GM12878 (cell line): ENCODE measurements at regions not wholly inside any gene's neighbourhood (a gene's known extent, or its start where the extent isn't known, plus 50 kb on each side); places are given as distances from the start of the nearest gene placed in this dataset.

ENCODE experiments used
- ATAC-seq: fragments of 200-7000 bp; cut with Tn5 transposase; 3 replicates; pipeline ENCODE4 v1.9.1; 2020; ENCODE audit warnings: mild to moderate bottlenecking, moderate library complexity
- BruUV-seq: library from RNA; stranded (reverse); fragments of 400-500 nt; replicated peaks from 2 replicates; lab custom pipeline; 2021; lab: Mats Ljungman, UMichigan
- CTCF ChIA-PET: fragments of 300-600 bp; sonication (Branson Sonifier 250); formaldehyde crosslinking; extraction: SDS; loops from one replicate; lab custom pipeline; 2021; ENCODE audit warnings: inconsistent platforms; lab: Yijun Ruan, JAX
- POLR2A ChIA-PET: fragments of 350-600 bp; formaldehyde crosslinking; extraction: SDS; loops from one replicate; lab custom pipeline; 2021; ENCODE audit warnings: inconsistent platforms; lab: Charles Lee
- RAD21 ChIA-PET: fragments of 300-600 bp; sonication (Branson Sonifier 250); formaldehyde crosslinking; loops from one replicate; lab custom pipeline; 2023; ENCODE audit warnings: antibody characterized with exemption; ENCODE audit not compliant: unreplicated experiment; lab: Charles Lee
- SMC1A ChIA-PET: fragments of 300-600 bp; sonication (Branson Sonifier 250); formaldehyde crosslinking; loops from one replicate; lab custom pipeline; 2023; ENCODE audit not compliant: unreplicated experiment, uncharacterized antibody; lab: Charles Lee
- DNase-seq: peaks from one replicate; pipeline ENCODE4 v3.0.0-alpha.2; 2011; ENCODE audit warnings: low read depth, low spot score
- FAIRE-seq: peaks from 3 replicates; lab custom pipeline; 2011; peaks lifted over from hg19 to GRCh38; lab: Jason Lieb, UNC
- H2AFZ ChIP-seq: 2 replicates; pipeline ENCODE4 v1.6.0; 2011; ENCODE audit warnings: low read depth, low read length, control low read depth; ENCODE audit not compliant: control insufficient read depth
- H3K27ac ChIP-seq: 2 replicates; pipeline ENCODE4 v1.5.1; 2011; ENCODE audit warnings: control low read depth; ENCODE audit not compliant: control insufficient read depth, insufficient read depth
- H3K27me3 ChIP-seq, 2 experiments: replicated peaks in 1 of 2; 2 replicates each; pipeline versions ENCODE4 v1.6.0 to v1.6.1; 2011; ENCODE audit warnings: low read length in 1 of 2; ENCODE audit not compliant: control insufficient read depth in 2 of 2, insufficient read depth in 2 of 2
- H3K36me3 ChIP-seq, 2 experiments: 2 replicates each; pipeline ENCODE4 v1.5.1; 2011; ENCODE audit warnings: low read length in 1 of 2; ENCODE audit not compliant: control insufficient read depth in 2 of 2, insufficient read depth in 2 of 2
- H3K4me1 ChIP-seq: 2 replicates; pipeline ENCODE4 v1.6.1; 2011; ENCODE audit warnings: mild to moderate bottlenecking, low read length, moderate library complexity, mixed read lengths; ENCODE audit not compliant: control insufficient read depth, insufficient read depth
- H3K4me2 ChIP-seq: 2 replicates; pipeline ENCODE4 v1.6.0; 2011; ENCODE audit warnings: control low read depth; ENCODE audit not compliant: control insufficient read depth, insufficient read depth
- H3K4me3 ChIP-seq: fragments of 200-600 bp; sonication (generic); 2 replicates; pipeline ENCODE4 v1.5.1; 2016
- H3K79me2 ChIP-seq: 2 replicates; pipeline ENCODE4 v1.6.0; 2011; ENCODE audit warnings: low read length; ENCODE audit not compliant: control insufficient read depth, insufficient read depth
- H3K9ac ChIP-seq: 2 replicates; pipeline ENCODE4 v1.8.0; 2011; ENCODE audit warnings: low read length, control low read depth, mixed read lengths; ENCODE audit not compliant: control insufficient read depth, insufficient read depth
- H3K9me3 ChIP-seq: replicated peaks from 3 replicates; pipeline ENCODE4 v1.5.1; 2011; ENCODE audit warnings: mild to moderate bottlenecking, low read length; ENCODE audit not compliant: control insufficient read depth, insufficient read depth
- H4K20me1 ChIP-seq: 2 replicates; pipeline ENCODE4 v1.6.0; 2011; ENCODE audit not compliant: control insufficient read depth, insufficient read depth
- ATF2 ChIP-seq: IDR thresholded peaks from 2 replicates; pipeline ENCODE4 v1.6.1; 2012; ENCODE audit warnings: low read length, inconsistent platforms
- CBFB ChIP-seq: IDR thresholded peaks from 2 replicates; pipeline ENCODE4 v1.6.1; 2016; ENCODE audit warnings: antibody characterized with exemption, low read depth
- CREB1 ChIP-seq: IDR thresholded peaks from 2 replicates; pipeline ENCODE4 v1.6.1; 2012; ENCODE audit warnings: low read depth, mild to moderate bottlenecking, inconsistent platforms
- EGR1 ChIP-seq, 2 experiments: IDR thresholded peaks; 1 replicate in 1 of 2; 2 replicates in 1 of 2; pipeline ENCODE4 v1.6.1; 2011 to 2012; ENCODE audit warnings: low read depth in 2 of 2, low read length in 2 of 2, borderline replicate concordance in 1 of 2, mild to moderate bottlenecking in 1 of 2, moderate library complexity in 1 of 2
- FOXM1 ChIP-seq: IDR thresholded peaks from 2 replicates; pipeline ENCODE4 v1.6.1; 2012; ENCODE audit warnings: low read depth, mild to moderate bottlenecking, inconsistent platforms, low read length, moderate library complexity
- HCFC1 ChIP-seq: fragments of 150-350 bp; IDR thresholded peaks from 2 replicates; pipeline ENCODE4 v1.6.1; 2014; ENCODE audit warnings: low read length
- HDAC6 ChIP-seq: fragments of 200-600 bp; sonication (generic); IDR thresholded peaks from one replicate; pipeline ENCODE4 v1.8.0; 2017; ENCODE audit warnings: antibody characterized with exemption; ENCODE audit not compliant: unreplicated experiment
- HSF1 ChIP-seq: fragments of 150-350 bp; IDR thresholded peaks from 2 replicates; pipeline ENCODE4 v1.6.1; 2014; ENCODE audit warnings: mild to moderate bottlenecking, low read depth, low read length
- IRF3 ChIP-seq: fragments of 450-650 bp; IDR thresholded peaks from 2 replicates; pipeline ENCODE4 v1.6.1; 2014; ENCODE audit warnings: mild to moderate bottlenecking
- MAX ChIP-seq: IDR thresholded peaks from 2 replicates; pipeline ENCODE4 v1.6.1; 2012; ENCODE audit warnings: low read depth, low read length, improper control_type of control experiment
- PAX8 ChIP-seq: fragments of 450-650 bp; IDR thresholded peaks from 2 replicates; pipeline ENCODE4 v1.6.1; 2017; ENCODE audit warnings: mild to moderate bottlenecking, moderate library complexity
- PBX3 ChIP-seq: IDR thresholded peaks from 2 replicates; pipeline ENCODE4 v1.6.1; 2011; ENCODE audit warnings: mild to moderate bottlenecking, low read depth, low read length, moderate library complexity; ENCODE audit not compliant: insufficient replicate concordance
- RB1 ChIP-seq: fragments of 450-650 bp; formaldehyde crosslinking; IDR thresholded peaks from 2 replicates; pipeline ENCODE4 v1.6.1; 2017; ENCODE audit warnings: mild to moderate bottlenecking, borderline replicate concordance
- SUZ12 ChIP-seq: fragments of 200-600 bp; sonication (generic); IDR thresholded peaks from one replicate; pipeline ENCODE4 v1.6.1; 2018; ENCODE audit warnings: antibody characterized with exemption, mild to moderate bottlenecking; ENCODE audit not compliant: unreplicated experiment
- ZNF207 ChIP-seq: fragments of 450-650 bp; IDR thresholded peaks from 2 replicates; pipeline ENCODE4 v1.6.1; 2014; ENCODE audit warnings: antibody characterized with exemption, mild to moderate bottlenecking, borderline replicate concordance
- ZNF24 ChIP-seq: fragments of 450-650 bp; IDR thresholded peaks from 2 replicates; pipeline ENCODE4 v1.6.1; 2017; ENCODE audit warnings: antibody characterized with exemption, mild to moderate bottlenecking
- WGBS: methylation state at CpG from one replicate; pipeline ENCODE4 v1.1.6; 2016; ENCODE audit warnings: low lambda C conversion rate; ENCODE audit not compliant: insufficient replicate concordance, insufficient coverage; ENCODE audit errors: missing lambda C conversion rate; 5-methylcytosine and 5-hydroxymethylcytosine counted together
- in situ Hi-C: fragments of 300-500 bp; cut with MboI; formaldehyde crosslinking; loops from 9 replicates; pipeline ENCODE4 v1.14.3; 2018; ENCODE audit warnings: mixed read lengths
- intact Hi-C: fragments of 100-400 bp; cut with micrococcal nuclease; formaldehyde crosslinking; loops from one replicate; pipeline ENCODE4 v1.14.2; 2022; ENCODE audit not compliant: unreplicated experiment

GRCh38 chr5:145233461-145233860, 601.7 kb downstream of the PRELID2 start:
- Histone ChIP-seq H3K36me3 (no peaks in the 10 kb centered on the region), H4K20me1 (no peaks in the 10 kb centered on the region), H2AFZ (no peak overlapping the region), H3K4me2 (no peak overlapping the region), H3K4me1 (no peaks in the 10 kb centered on the region), H3K27me3 (no peaks in the 10 kb centered on the region), H3K27ac (no peak overlapping the region), H3K9ac (no peak overlapping the region), H3K4me3 (no peak overlapping the region), H3K9me3 (no peaks in the 10 kb centered on the region), H3K79me2 (no peaks in the 10 kb centered on the region)
- DNase-seq (no peak), ATAC-seq (no peak), FAIRE-seq (no peak)
- CTCF ChIA-PET = no interaction called here
- WGBS = 0% methylated on average over 3 of the region's 3 CpGs
- intact Hi-C loops (no loop called here), in situ Hi-C loops (loop anchor here (10.0 kb wide), 1 partner anchor 1029 kb away; no protein-coding TSS in a partner anchor)
- SMC1A ChIA-PET = no interaction called here
- POLR2A ChIA-PET = no interaction called here
- RAD21 ChIA-PET = no interaction called here
- BruUV-seq = no TSS peak
- TF ChIP-seq MAX (no peak), PBX3 (no peak), ZNF24 (no peak), PAX8 (no peak), RB1 (no peak), EGR1 (IDR thresholded peaks at IDR 0.05; ENCODE audit: borderline replicate concordance in 1 of 2, low read depth in 2 of 2, low read length in 2 of 2) (no peak), HCFC1 (no peak), IRF3 (no peak), FOXM1 (no peak), HSF1 (no peak), CREB1 (no peak), SUZ12 (no peak), CBFB (no peak), ZNF207 (no peak), ATF2 (no peak), HDAC6 (no peak)
- TF ChIP-seq, all 136 proteins: peak for 0
